GM21528 (cell line): ENCODE measurements at regions not wholly inside any gene's neighbourhood (a gene's known extent, or its start where the extent isn't known, plus 50 kb on each side); places are given as distances from the start of the nearest gene placed in this dataset.
"Not testable (repeated sequence)": the region's sequence is repeated elsewhere in the genome, so short reads cannot be mapped to it uniquely, and the experiment has no call there.

ENCODE experiments used
- ATAC-seq: cut with Tn5 transposase; IDR thresholded peaks from one replicate; pipeline ENCODE4 v1.9.1; 2021; ENCODE audit warnings: mild to moderate bottlenecking, moderate library complexity; ENCODE audit not compliant: unreplicated experiment, low FRiP score

GRCh38 chr4:94011190-94011589 is 182.6 kb downstream of the ATOH1 start:
- ATAC-seq, result no peak

GRCh38 chr4:94014484-94015136 is 186.1 kb downstream of the ATOH1 start:
- no peak for ATAC-seq

- no peak for ATAC-seq
Measured at GRCh38 chr4:94015956-94016355, 187.4 kb downstream of the ATOH1 start.

GRCh38 chr4:94032754-94033153 is 174.9 kb upstream of the SMARCAD1 start:
- no peak for ATAC-seq

- no peak for ATAC-seq
Measured at GRCh38 chr4:94036964-94037363, 170.7 kb upstream of the SMARCAD1 start.

GRCh38 chr4:94038195-94038594 is 169.5 kb upstream of the SMARCAD1 start:
- ATAC-seq, result no peak

GRCh38 chr4:94039226-94039625 is 168.4 kb upstream of the SMARCAD1 start:
- no peak for ATAC-seq

GRCh38 chr4:94044471-94044870 is 163.2 kb upstream of the SMARCAD1 start:
- not testable (repeated sequence) for ATAC-seq

- ATAC-seq, result no peak
Measured at GRCh38 chr4:94063084-94063483, 144.6 kb upstream of the SMARCAD1 start.

- no peak for ATAC-seq
Measured at GRCh38 chr4:94068753-94069719, 138.6 kb upstream of the SMARCAD1 start.

- ATAC-seq, result no peak
Measured at GRCh38 chr4:94076498-94076897, 131.2 kb upstream of the SMARCAD1 start.

- no peak for ATAC-seq
Measured at GRCh38 chr4:94084155-94084554, 123.5 kb upstream of the SMARCAD1 start.

GRCh38 chr4:94099141-94099540 is 108.5 kb upstream of the SMARCAD1 start:
- ATAC-seq, result not testable (repeated sequence)

- ATAC-seq, result no peak
Measured at GRCh38 chr4:94112644-94113043, 95.0 kb upstream of the SMARCAD1 start.

- no peak for ATAC-seq
Measured at GRCh38 chr4:94115687-94116086, 92.0 kb upstream of the SMARCAD1 start.

- no peak for ATAC-seq
Measured at GRCh38 chr4:94116842-94117241, 90.8 kb upstream of the SMARCAD1 start.

GRCh38 chr4:94126669-94127068 is 81.0 kb upstream of the SMARCAD1 start:
- no peak for ATAC-seq

- peak; percentile 78 for ATAC-seq
Measured at GRCh38 chr4:94127707-94128328, 79.8 kb upstream of the SMARCAD1 start.

GRCh38 chr4:94131212-94131611 is 76.5 kb upstream of the SMARCAD1 start:
- ATAC-seq, result no peak

GRCh38 chr4:94135701-94136100 is 72.0 kb upstream of the SMARCAD1 start:
- ATAC-seq, result no peak

GRCh38 chr4:94139931-94140612 is 67.6 kb upstream of the SMARCAD1 start:
- no peak for ATAC-seq
